HUES6 (cell line): ENCODE measurements at regions not wholly inside any gene's neighbourhood (a gene's known extent, or its start where the extent isn't known, plus 50 kb on each side); places are given as distances from the start of the nearest gene placed in this dataset.

Experiments
- H3K27ac ChIP-seq: 2 replicates; pipeline ENCODE4 v1.7.0; 2013; ENCODE audit warnings: low read depth, mild to moderate bottlenecking, low read length, inconsistent platforms
- H3K27me3 ChIP-seq: 2 replicates; pipeline ENCODE4 v1.6.1; 2013; ENCODE audit warnings: low read length; ENCODE audit not compliant: control insufficient read depth, insufficient read depth
- H3K36me3 ChIP-seq: 2 replicates; pipeline ENCODE4 v1.6.1; 2013; ENCODE audit warnings: low read length; ENCODE audit not compliant: control insufficient read depth, insufficient read depth
- H3K4me1 ChIP-seq: 2 replicates; pipeline ENCODE4 v1.6.1; 2013; ENCODE audit warnings: low read length; ENCODE audit not compliant: control insufficient read depth, insufficient read depth
- H3K4me3 ChIP-seq: 2 replicates; pipeline ENCODE4 v1.5.1; 2013; ENCODE audit warnings: low read depth, low read length
- H3K9ac ChIP-seq: one replicate; pipeline ENCODE4 v1.6.1; 2013; ENCODE audit warnings: mild to moderate bottlenecking, low read length
- H3K9me3 ChIP-seq: 2 replicates; pipeline ENCODE4 v1.6.1; 2013; ENCODE audit warnings: low read depth, low read length; ENCODE audit not compliant: control insufficient read depth, insufficient read depth

- no peak overlapping the region for H3K9ac ChIP-seq
- H3K4me1 ChIP-seq: peaks cover 11% of the 10 kb centered on the region
- no peaks in the 10 kb centered on the region for H3K9me3 ChIP-seq
- H3K36me3 ChIP-seq: no peaks in the 10 kb centered on the region
- no peak overlapping the region for H3K27ac ChIP-seq
- no peak overlapping the region for H3K4me3 ChIP-seq
- H3K27me3 ChIP-seq: no peaks in the 10 kb centered on the region
Measured at GRCh38 chr17:13989138-13989537, 80.2 kb upstream of the COX10 start.

- Histone ChIP-seq H3K4me1 (peaks cover 8% of the 10 kb centered on the region; the same call in 1 of the 2 replicates), H3K9ac (no peak overlapping the region), H3K36me3 (no peaks in the 10 kb centered on the region), H3K9me3 (no peaks in the 10 kb centered on the region), H3K27ac (no peak overlapping the region), H3K4me3 (no peak overlapping the region), H3K27me3 (no peaks in the 10 kb centered on the region)
Measured at GRCh38 chr17:13993106-13993505, 76.2 kb upstream of the COX10 start.

DNA sequence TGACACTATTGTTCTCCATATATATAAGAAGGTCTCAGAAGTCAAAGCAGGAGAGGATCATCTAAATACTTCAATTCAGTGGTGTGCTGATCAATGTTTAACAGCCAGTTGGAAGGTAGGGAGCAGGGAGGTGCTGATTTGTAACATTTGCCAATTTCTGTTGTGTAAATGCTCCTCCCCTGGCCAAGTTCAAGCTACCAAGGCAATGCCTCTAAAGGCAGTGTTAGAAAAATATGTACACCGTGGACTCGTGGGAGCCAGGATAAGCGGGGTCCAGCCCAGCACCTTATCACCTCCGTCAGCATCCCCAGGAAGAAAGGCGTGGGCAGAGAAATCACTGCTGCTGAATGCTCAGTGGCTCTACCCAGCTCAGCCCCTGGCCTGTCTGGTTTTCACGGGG is 75.3 kb upstream of the COX10 start:
- H3K4me1 ChIP-seq: peaks cover 8% of the 10 kb centered on the region; the same call in 1 of the 2 replicates
- no peaks in the 10 kb centered on the region for H3K36me3 ChIP-seq
- H3K4me3 ChIP-seq: no peak overlapping the region
- no peak overlapping the region for H3K27ac ChIP-seq
- H3K9me3 ChIP-seq: no peaks in the 10 kb centered on the region
- no peak overlapping the region for H3K9ac ChIP-seq
- H3K27me3 ChIP-seq: no peaks in the 10 kb centered on the region

DNA sequence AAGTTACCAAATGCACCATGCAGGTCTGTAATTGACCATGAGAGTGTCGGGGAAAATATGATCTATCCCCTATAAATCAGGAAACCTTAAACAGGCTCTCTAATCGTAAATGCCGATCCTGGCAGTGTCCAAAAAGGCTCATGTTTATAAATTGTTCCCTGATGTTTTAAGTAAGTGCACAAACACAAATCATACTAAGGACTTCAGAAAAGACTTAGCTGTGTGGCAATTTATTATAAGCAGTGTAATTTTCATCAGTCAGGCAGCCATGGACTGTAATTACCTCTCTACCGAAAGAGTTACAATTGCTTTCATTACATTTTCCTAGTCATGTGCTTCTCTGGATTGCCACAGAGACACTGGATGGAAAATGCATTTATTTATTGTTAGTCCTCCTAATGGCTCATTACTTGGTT is 73.4 kb upstream of the COX10 start:
- Histone ChIP-seq H3K4me3 (no peak overlapping the region), H3K9me3 (no peaks in the 10 kb centered on the region)

DNA sequence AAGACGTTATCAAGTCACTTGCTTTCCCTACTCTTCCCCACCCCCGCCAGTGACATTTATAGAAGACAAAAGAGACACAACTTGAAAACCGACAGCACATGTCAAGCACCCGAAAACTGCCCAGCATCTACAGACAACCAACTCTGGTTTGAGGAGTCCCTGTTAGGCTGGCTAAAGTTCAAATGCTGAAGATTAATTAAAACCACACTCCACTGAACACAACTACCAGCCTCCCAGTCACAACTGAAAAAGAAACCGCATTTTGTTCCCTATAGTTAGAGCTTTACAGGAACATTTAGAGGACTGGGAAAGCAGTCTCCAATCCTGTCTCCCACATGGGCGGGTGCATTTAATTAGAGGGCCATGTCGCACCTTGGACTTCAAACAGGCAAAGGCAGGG is 73.0 kb upstream of the COX10 start:
- H3K9ac ChIP-seq: no peak overlapping the region
- H3K36me3 ChIP-seq: no peaks in the 10 kb centered on the region
- no peak overlapping the region for H3K4me3 ChIP-seq
- no peaks in the 10 kb centered on the region for H3K27me3 ChIP-seq
- no peaks in the 10 kb centered on the region for H3K9me3 ChIP-seq
- H3K4me1 ChIP-seq: peaks cover 8% of the 10 kb centered on the region; the same call in 1 of the 2 replicates
- H3K27ac ChIP-seq: no peak overlapping the region

More for the DNA sequence above, 73.4 kb upstream of the COX10 start:
- no peak overlapping the region for H3K27ac ChIP-seq
- no peaks in the 10 kb centered on the region for H3K27me3 ChIP-seq
- H3K4me1 ChIP-seq: peaks cover 8% of the 10 kb centered on the region; the same call in 1 of the 2 replicates
- H3K36me3 ChIP-seq: no peaks in the 10 kb centered on the region
- H3K9ac ChIP-seq: no peak overlapping the region

GRCh38 chr17:13996748-13997147 is 72.6 kb upstream of the COX10 start:
- H3K9me3 ChIP-seq: no peaks in the 10 kb centered on the region
- H3K4me1 ChIP-seq: peaks cover 8% of the 10 kb centered on the region; the same call in 1 of the 2 replicates
- no peaks in the 10 kb centered on the region for H3K27me3 ChIP-seq
- H3K27ac ChIP-seq: no peak overlapping the region
- H3K4me3 ChIP-seq: no peak overlapping the region
- H3K9ac ChIP-seq: no peak overlapping the region
- no peaks in the 10 kb centered on the region for H3K36me3 ChIP-seq

DNA sequence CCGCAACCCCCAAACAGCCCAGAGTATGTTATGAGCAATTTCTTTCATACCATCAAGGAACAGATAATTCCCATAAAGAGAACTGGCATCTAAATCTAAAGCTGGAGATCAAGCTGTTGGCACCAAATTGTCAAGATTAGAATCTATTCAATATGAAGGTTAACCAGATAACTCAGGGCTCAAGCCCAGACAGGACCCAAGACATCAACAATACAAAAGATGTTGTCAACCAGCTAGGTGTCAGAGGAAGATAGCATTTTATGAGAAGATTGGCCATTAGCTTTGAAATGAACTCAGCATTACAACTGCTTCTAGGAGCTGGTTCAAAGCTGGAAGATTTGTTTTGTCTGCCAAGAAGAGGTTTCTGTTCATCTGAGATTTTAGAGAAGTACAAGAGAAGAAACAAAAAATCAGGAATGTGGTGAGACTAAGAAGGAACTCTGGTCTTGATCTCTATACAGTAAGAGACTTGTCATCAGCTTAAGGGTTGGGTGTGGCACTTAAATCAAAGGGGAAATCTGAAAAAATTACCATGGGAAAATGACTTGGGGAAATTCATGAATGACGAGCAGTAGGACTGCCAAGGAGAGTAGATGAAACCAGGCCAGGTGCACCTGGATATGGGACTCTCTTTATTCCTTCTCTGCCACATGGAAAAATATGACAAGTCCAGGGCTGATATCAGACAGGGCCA is 64.2 kb upstream of the COX10 start:
- Histone ChIP-seq H3K36me3 (no peaks in the 10 kb centered on the region), H3K27me3 (no peaks in the 10 kb centered on the region), H3K27ac (no peak overlapping the region), H3K4me1 (peaks cover 11% of the 10 kb centered on the region), H3K9ac (no peak overlapping the region), H3K4me3 (no peak overlapping the region), H3K9me3 (peaks cover 3% of the 10 kb centered on the region; the same call in 1 of the 2 replicates)

- no peak overlapping the region for H3K9ac ChIP-seq
- H3K27ac ChIP-seq: no peak overlapping the region
- H3K36me3 ChIP-seq: no peaks in the 10 kb centered on the region
- H3K9me3 ChIP-seq: peaks cover 9% of the 10 kb centered on the region
- H3K27me3 ChIP-seq: no peaks in the 10 kb centered on the region
- peaks cover 16% of the 10 kb centered on the region for H3K4me1 ChIP-seq
- no peak overlapping the region for H3K4me3 ChIP-seq
Measured at GRCh38 chr17:14006249-14006942, 62.9 kb upstream of the COX10 start.

GRCh38 chr17:14007951-14008350 is 61.4 kb upstream of the COX10 start:
- peaks cover 20% of the 10 kb centered on the region for H3K4me1 ChIP-seq
- H3K27me3 ChIP-seq: no peaks in the 10 kb centered on the region
- no peak overlapping the region for H3K27ac ChIP-seq

DNA sequence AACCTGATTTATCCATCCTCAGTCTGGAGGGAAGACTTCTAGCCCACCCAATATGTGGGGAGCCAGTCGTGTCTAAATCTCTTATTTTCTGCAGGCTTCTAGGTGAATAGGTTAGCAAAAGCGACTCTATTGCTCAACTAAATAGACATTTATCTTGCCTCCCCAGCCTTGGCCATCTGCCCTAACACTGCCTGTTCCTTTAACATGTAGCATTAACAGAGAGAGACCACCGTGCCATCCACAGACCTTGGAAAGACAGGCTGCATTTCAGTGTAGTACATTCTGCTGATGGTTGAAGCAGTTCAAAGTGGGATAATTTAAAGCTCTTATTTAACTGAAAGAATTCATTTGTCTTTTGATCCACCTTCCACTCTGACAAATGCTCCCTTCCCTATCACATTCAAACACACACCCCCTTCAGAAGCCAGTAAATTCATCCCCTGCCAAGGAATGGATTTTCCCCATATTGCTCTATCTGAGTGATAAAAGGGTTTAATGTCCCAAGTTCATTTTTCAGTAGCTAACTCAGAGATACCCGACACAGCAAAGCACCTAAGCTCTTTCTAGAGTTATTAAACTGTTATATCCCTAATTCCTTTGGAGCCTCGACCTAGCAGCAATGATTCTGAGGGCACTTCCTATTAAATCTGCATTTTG is 58.1 kb upstream of the COX10 start:
- Histone ChIP-seq H3K9me3 (peaks cover 9% of the 10 kb centered on the region), H3K27ac (0 out of 2 replicates have a peak overlapping the region, but pooled peaks have one; percentile 70), H3K9ac (no peak overlapping the region), H3K4me1 (peaks cover 20% of the 10 kb centered on the region), H3K27me3 (no peaks in the 10 kb centered on the region), H3K36me3 (no peaks in the 10 kb centered on the region), H3K4me3 (no peak overlapping the region)

More at GRCh38 chr17:14007951-14008350, 61.4 kb upstream of the COX10 start:
- no peak overlapping the region for H3K4me3 ChIP-seq
- no peaks in the 10 kb centered on the region for H3K36me3 ChIP-seq
- peaks cover 9% of the 10 kb centered on the region for H3K9me3 ChIP-seq
- H3K9ac ChIP-seq: no peak overlapping the region
